ENCODE measurements at regions not wholly inside any gene's neighbourhood (a gene's known extent, or its start where the extent isn't known, plus 50 kb on each side); places are given as distances from the start of the nearest gene placed in this dataset.
"Not testable (repeated sequence)": the region's sequence is repeated elsewhere in the genome, so short reads cannot be mapped to it uniquely, and the experiment has no call there.

DNA sequence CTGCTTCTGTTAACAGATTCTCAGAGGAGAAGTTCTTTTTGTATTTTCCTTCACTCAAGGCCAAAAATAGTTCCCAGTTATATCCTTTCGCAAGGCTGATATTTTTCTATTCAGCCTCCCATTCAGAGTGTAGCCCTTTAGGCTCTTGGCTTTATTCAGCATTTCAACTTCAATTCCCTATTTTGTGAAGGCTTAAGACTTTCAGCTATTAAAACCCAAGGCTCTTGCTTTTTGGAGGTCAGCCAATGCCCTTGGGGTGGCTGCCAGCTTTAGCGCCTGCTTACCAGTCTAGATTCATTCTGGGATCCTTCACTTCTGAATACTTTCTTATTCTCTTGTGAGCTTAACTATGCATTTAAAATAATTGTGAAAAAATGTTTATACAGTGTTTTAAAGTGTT lies 57.3 kb upstream of the ADGRA3 start:
- no peak for DNase-seq (ENCODE audit: low read depth in 1 of 2, low spot score in 1 of 2)

DNA sequence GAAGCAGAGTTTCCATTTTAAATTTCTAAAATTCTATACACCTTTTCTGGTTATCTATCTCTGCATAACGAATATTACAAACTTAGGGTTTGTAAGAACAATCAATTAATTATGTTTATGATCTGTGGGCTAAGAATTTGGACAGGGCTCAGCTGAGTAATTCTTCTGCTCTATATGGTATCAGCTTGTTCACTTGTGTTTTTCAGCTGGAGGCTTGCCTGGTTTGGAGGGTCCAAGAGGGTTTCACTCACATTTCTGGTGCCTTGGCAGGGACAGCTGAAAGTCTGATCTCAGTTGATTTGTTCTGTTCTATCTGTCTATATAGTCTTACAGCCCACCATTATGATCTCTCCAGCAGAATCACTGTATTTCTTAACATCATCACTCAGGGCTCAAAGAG lies 57.8 kb upstream of the ADGRA3 start:
- DNase-seq (ENCODE audit: low read depth in 1 of 2, low spot score in 1 of 2), result no peak

DNA sequence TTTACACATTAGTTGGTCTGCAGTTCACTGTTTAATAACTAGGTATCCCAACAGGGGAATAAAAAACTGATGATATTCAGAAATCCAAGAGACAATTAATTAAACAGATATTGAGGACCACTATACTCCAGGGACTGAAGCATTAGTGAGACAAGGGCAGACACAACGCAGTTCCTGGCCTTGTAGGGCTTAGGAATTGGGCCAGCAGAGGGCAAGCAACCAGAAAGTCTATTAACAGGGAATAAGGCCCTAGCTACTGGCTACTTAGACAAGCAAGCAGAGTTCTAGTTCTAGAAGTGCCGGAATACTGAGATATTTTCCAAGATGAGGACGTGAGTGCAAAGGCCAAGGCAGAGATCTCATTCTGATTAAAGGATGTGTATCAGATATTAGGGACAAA lies 58.6 kb upstream of the ADGRA3 start:
- DNase-seq (ENCODE audit: low read depth in 1 of 2, low spot score in 1 of 2), result no peak

DNA sequence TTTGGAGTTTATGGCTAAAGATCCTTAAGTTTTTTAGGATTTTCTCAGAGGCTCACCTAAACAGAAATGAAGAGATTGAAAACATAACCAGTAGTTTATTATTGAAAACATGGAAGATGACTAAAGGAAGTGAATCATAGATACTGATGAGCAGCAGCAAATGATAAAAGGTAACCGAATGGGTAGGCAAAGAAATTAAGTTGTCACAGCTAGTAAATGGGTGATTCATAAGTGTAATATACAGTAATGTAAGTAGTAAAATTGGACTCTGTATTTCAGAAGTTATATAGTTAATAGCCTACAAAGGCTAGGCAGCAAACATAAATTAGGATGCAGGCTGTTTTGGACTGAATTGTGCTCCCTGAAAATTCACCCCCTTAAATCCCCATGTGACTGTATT lies 59.0 kb upstream of the ADGRA3 start:
- no peak for DNase-seq (ENCODE audit: low read depth in 1 of 2, low spot score in 1 of 2)

DNA sequence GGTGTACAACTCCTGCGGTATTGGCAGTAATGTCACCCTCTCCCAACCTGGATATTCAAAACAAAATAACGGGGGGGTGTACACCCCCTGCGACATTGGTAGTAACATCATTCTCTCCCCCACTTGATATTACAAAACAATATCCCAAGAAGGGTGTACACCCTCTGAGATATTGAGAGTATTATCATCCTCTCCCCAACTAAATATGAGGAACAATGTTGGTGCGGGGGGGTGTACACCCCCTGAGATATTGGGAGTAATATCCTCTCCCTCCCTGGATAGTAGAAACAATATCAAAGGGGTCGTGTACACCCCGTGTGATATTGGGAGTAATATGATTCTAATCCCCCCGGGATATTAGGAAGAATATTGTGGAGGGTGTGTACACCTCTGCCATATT lies 71.4 kb upstream of the ADGRA3 start:
- no peak for DNase-seq (ENCODE audit: low read depth in 1 of 2, low spot score in 1 of 2)

DNA sequence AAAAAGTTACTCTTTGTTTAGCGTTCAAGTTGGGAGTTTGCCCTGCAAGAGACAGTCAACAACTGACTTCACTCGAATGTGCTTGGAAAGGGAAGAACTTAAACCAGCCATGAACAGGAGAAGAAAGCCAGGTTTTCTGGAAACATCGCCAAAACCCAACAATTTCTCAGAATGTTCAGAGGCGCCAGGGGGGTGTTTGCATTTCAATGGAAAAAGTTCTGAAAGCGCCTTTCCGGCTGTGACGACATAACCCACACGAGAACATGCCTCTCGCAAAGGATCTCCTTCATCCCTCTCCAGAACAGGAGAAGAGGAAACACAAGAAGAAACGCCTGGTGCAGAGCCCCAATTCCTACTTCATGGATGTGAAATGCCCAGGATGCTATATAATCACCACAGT lies 78.1 kb upstream of the ADGRA3 start:
- no peak for DNase-seq (ENCODE audit: low read depth in 1 of 2, low spot score in 1 of 2)

DNA sequence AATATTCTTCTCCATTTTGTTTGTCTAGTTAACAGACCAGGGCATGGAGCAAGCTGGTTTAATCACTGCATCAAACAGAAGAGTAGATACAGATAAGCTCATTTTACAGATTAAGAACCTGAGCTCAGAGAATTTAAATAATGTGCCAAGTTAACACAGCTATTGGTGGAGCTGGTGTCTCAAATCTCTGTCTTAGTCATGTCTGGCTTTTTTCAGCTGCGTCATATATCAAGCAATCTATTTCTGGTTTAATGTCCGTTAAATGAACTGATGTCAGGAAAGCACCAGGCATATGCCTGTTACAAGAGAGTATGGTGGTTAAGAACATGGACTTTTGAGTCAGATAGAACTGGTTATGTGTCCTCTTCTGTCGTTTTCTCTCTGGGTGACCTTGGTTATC lies 79.8 kb upstream of the ADGRA3 start:
- no peak for DNase-seq (ENCODE audit: low read depth in 1 of 2, low spot score in 1 of 2)

DNA sequence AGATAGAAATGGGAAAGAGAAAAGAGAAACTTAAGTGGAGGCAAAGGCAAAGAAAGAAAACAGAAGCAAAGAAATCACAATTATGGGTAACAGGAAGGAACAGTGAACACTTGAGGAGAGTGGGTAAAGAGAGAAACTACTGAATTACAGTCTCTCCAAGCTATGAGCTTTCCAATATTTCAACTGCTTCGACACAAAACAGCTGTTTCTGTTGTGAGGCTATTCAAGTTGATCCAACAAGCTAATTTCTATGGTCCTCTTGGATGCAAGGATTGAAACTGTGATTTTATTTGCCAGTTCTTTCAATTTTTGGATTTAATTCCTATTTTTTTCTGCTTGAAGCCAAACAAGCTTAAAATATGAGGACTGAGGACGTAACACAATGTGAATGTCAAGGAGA lies 80.5 kb upstream of the ADGRA3 start:
- no peak for DNase-seq (ENCODE audit: low read depth in 1 of 2, low spot score in 1 of 2)

DNA sequence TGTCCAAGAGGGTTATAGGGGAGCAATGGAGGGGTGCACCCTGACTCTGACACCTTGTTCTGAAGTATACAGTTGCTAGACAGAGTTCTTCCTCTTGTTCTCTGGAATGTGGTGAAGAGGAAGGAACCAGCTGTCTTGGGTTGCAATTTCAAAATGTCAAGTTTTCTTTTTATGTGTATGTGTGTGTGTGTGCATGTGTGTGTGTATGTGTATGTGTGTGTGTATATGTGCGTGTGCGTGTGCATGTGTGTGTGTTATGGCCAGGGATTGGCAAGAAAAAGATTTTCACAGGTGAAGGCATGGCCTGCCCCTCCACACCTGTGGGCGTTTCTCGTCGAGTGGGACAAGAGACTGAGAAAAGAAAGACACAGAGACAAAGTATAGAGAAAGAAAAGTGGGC lies 81.6 kb upstream of the ADGRA3 start:
- no peak for DNase-seq (ENCODE audit: low read depth in 1 of 2, low spot score in 1 of 2)

DNA sequence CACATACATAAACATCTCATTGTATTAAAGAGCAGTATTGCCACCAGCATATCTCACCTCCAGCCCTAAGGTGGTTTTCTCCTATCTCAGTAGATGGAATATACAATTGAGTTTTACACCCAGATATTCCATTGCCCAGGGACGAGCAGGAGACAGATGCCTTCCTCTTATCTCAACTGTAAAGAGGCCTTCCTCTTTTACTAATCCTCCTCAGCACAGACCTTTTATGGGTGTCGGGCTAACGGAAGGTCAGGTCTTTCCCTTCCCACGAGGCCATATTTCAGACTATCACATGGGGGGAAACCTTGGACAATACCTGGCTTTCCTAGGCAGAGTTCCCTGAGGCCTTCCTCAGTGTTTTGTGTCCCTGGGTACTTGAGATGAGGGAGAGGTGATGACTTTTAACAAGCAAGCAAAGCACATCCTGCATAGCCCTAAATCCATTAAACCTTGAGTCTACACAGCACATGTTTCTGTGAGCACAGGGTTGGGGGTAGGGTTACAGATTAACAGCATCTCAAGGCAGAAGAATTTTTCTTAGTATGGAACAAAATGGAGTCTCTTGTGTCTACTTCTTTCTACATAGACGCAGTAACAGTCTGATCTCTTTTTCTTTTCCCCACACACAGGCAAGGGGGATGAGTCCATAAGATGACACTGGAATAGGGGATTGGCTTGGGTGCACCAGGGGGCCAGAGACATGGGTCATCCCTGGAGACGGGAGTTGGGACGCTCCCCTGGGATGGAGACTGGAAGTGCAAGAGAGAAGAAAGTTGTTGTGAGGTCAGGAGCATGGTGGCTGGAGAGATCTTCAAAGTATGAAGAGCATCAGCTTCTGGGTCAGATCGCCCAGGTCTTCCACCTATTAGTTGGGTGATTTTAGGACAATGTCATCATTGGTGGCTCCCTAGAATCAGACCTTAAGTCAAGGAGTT lies 82.5 kb upstream of the ADGRA3 start:
- not testable (repeated sequence) for DNase-seq (ENCODE audit: low read depth in 1 of 2, low spot score in 1 of 2)

DNA sequence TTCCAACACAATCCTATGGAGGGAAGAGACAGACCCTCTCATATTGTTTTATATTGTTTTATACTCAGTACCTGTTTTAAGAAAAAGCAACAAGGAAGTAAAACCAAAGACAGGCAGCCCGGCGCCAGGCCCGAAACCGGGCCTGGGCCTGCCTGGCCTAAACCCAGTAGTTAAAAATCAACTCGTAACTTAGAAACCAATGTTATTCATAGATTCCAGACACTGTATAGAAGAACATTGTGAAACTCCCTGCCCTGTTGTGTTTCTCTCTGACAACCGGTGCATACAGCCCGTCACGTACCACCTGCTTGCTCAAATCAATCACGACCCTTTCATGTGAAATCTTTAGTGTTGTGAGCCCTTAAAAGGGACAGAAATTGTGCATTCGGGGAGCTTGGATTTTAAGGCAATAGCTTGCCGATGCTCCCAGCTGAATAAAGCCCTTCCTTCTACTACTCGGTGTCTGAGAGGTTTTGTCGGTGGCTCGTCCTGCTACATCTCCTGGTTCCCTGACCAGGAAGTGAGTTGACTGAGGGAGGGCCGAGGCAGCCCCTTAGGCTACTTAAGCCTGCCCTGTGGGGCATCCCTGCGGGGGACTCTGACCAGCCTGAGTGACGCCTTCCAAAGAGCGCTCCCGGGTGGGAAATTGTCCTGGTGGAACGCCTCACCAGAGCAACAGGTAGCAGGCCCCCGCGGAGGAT lies 83.5 kb upstream of the ADGRA3 start:
- DNase-seq (ENCODE audit: low read depth in 1 of 2, low spot score in 1 of 2), result not testable (repeated sequence)

DNA sequence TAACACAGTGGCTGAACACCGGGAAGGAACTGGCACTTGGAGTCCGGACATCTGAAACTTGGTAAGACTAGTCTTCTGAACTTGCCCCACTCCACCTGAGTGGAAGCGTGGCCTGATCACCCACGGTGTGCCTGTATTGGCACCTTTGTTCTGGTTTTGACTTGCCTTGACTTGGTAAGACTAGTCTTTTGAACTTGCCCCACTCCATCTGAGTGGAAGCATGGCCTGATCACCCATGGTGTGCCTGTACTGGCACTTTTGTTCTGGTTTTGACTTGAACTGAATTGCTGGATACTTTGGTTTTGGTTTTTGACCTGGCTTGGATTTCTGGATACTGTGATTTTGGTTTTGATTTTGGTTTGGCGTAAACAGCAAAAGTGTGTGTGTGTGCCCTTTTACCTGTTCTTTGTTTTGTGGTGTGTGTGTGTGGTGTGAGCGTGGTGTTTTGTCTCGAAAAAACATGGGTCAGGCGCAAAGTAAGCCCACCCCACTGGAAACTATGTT lies 84.1 kb upstream of the ADGRA3 start:
- DNase-seq (ENCODE audit: low read depth in 1 of 2, low spot score in 1 of 2), result not testable (repeated sequence)

DNA sequence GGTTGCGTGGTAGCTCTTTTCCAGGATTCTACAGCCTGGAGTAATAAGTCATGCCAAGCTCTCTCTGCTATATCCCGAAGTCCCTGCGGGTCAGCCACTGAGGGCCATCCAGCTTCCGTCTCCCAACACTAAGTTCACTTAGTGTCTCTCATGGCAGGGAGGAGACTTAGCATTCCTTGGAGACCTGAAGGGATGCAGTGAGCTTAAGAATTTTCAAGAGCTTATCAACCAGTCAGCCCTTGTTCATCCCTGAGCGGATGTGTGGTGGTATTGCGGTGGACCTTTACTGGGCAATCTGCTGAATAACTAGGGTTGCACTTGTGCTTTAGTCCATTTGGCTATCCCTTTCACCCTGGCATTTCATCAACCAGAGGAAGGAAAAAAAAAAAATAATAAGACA lies 85.8 kb upstream of the ADGRA3 start:
- DNase-seq (ENCODE audit: low read depth in 1 of 2, low spot score in 1 of 2), result not testable (repeated sequence)

DNA sequence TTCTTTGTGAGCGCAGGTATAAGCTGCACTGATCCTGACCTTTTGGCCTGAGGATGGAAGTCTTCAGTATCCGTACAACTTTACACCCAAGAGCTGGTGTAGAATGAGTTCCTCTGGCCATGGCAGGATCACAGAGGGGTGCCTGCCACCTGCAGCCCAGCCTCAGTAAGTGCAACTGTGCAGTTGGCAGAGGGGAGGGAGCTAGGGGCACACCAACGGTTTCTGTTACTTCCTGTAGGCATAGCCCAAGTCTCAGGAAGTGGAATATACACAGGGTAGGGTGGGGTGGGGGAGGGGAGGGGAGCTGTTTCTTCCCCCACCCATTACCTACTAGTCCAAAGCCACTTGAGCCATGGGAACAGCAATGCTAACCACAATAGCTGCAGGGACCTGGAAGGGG lies 85.4 kb upstream of the GBA3 start:
- peak in 1 of 2 donors; percentile 6 for DNase-seq (ENCODE audit: low read depth in 1 of 2, low spot score in 1 of 2)

DNA sequence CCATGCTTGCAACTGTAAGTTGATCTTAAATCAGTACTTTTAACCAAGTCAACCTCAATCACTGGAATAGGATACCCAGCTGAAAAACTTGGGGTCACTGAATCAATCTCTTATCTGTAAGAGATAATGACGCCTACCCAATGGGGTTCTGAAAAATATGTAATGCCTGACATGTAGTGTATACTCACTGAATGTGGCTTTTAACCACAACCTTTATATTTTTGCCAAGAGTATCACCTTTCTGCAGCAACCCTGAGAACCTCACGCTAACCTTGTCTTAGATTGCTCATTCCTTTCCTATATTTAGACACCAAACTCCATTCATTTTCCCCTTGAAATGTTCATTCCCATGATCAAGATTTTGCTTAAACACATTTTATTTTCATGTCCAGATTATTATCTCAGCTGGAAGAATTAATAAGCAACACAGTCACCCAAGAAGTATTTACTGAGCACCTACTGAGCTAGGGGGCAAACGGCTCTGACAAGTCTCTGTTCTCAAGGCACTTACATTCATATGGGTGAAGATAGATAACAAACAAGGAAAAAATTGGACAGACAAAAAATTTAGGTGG lies 82.7 kb upstream of the GBA3 start:
- not testable (repeated sequence) for DNase-seq (ENCODE audit: low read depth in 1 of 2, low spot score in 1 of 2)

DNA sequence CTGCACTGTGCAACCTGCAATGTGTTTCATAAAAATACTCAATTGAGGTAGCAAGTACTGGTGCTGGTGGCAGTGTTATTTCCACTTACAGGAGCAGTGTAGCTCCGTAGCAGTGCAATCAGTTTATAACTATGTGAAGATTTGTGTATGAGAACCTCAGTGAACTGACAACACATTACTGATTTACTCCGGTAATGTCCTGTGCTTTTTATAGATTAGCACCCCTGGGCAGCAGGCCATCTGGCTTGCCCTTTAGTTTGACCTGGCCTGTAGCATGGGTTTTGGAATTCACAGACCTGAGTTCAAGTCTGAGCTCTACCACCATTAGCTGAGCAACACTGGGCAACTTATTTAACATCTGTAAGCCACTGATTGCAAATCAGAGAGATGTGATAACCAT lies 78.6 kb upstream of the GBA3 start:
- no peak for DNase-seq (ENCODE audit: low read depth in 1 of 2, low spot score in 1 of 2)

DNA sequence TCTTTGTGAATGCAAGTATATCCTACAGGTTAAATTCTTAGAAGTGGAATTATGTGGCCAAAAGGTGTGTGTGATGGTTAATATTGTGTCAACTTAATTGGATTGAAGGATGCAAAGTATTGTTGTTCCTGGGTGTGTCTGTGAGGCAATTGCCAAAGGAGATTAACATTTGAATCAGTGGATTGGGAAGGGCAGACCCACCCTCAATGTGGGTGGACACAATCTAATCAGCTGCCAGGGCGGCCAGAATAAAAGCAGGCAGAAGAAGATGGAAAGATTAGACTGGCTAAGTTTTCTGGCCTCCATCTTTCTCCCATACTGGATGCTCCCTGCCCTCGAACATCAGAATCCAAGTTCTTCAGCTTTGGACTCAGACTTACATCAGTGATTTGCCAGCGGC lies 76.2 kb upstream of the GBA3 start:
- DNase-seq (ENCODE audit: low read depth in 1 of 2, low spot score in 1 of 2), result no peak

DNA sequence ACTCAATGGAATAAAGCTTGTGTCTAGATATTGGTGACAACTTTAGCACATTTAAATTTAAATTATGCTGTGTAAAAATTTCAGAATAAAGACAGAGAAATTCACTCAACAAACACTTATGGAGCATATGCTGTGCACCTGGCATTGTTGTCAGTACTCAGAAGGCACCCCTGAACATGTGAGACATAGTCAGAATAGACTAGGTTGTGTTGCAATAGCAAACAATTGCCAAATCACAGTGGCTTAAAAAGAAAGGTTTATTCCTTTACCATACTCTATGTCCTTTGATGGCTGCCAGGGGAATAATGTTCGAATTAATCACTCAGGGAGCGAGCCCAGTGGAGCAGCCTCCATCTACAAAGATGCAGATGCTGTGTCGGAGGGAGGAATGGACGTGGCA lies 72.6 kb upstream of the GBA3 start:
- DNase-seq (ENCODE audit: low read depth in 1 of 2, low spot score in 1 of 2), result not testable (repeated sequence)

DNA sequence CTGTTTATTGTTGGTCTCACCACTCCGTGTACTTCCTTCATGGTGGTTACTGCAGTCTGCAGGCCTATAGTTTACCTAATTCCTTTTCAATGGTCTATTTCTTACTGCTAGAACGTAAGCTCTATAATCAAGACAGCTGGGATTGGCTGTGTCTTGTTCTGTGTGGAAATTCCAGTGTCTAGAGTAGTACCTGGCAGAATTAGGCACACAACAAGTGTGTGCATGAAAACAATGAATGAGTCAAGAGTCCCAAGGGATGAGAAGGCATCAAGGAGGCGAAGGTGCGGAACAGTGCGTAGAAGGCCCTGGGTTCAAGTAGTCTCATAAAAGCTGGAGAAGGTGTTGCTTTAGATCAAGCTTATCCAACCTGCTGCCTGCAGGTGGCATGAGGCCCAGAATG lies 70.8 kb upstream of the GBA3 start:
- not testable (repeated sequence) for DNase-seq (ENCODE audit: low read depth in 1 of 2, low spot score in 1 of 2)

DNA sequence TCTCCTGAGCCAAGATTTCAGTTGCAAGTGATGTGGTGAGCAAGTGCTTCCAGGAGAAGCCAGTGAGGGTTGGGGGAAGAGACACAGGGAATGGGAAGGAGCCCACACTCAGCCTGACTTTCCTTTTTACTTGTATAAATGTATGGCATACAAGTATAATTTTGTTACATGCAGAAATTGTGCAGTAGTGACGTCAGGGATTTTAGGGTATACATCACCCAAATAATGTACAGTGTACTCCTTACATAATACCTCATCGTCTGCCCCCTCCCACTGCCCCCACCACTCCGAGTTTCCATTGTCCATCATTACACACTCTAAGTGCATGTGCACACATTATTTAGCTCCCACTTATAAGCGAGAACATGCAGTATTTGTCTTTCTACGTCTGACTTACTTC lies 68.7 kb upstream of the GBA3 start:
- not testable (repeated sequence) for DNase-seq (ENCODE audit: low read depth in 1 of 2, low spot score in 1 of 2)

DNA sequence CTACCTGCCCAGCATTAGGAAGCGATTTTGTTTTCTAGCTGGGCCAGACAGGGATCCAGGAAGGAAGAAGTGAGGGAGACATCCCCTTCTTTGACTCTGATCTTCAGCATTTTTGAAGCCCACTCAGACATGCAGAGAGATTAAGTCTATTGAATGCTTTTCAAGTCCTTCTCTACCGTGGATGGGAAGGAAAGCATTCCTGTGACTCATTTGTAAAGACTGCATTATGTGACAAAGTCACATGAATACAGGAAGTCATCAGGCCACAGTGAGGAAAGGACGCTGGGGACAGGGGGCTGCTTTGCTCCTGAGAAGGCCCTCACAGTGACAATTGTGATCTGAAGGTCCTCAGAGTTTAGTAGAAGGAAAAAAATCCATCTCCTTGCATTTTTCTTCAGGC lies 67.4 kb upstream of the GBA3 start:
- DNase-seq (ENCODE audit: low read depth in 1 of 2, low spot score in 1 of 2), result no peak

DNA sequence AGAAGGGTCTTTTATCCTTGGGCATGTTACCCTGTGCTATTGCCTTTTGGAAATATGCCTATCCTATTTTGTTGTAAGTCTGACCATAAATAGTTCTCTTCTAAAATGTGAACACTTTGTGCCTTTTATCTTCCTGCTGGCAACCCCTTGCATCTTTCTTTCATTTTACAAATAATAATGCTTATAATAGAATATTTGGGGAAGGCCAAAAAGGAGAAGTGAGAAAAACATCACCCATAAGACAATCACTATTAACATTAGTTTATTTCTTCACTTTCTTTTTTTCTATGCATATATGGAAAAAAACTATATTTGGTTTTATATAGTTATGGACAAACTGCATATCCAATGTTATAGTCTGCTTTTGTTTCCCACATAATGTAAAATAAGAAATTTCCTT lies 64.9 kb upstream of the GBA3 start:
- not testable (repeated sequence) for DNase-seq (ENCODE audit: low read depth in 1 of 2, low spot score in 1 of 2)

Data from stimulated activated CD4-positive, alpha-beta T cell treated with anti-CD3 and anti-CD28 coated beads, Interleukin-15, amount 100 ng/mL, for 1 hour (primary cell).